Spleen (tissue), 7 donors: ENCODE measurements at regions not wholly inside any gene's neighbourhood (a gene's known extent, or its start where the extent isn't known, plus 50 kb on each side); places are given as distances from the start of the nearest gene placed in this dataset.

ENCODE experiments used
- POLR2AphosphoS5 ChIP-seq, 3 donors: sonication (generic); formaldehyde crosslinking; IDR thresholded peaks; one replicate each; pipeline ENCODE4 v1.5.1; 2017; ENCODE audit warnings: antibody characterized with exemption in 3 of 3
- TF ChIP-seq, protein P1 (sequence below), 11 experiments: fragments of 200-600 bp in 7 of 11; fragments of 450-650 bp in 4 of 11; sonication (generic) in 4 of 11; IDR thresholded peaks in 8 of 11; conservative IDR thresholded peaks in 3 of 11; 1 replicate in 7 of 11; 2 replicates in 4 of 11; pipeline versions ENCODE4 v1.4.0 to v1.8.0; 2016 to 2021; ENCODE audit warnings: antibody characterized with exemption in 11 of 11, inconsistent platforms in 4 of 11, mild to moderate bottlenecking in 1 of 11
- donor health status: DM: no; HTN: no; CAD: no; lungs with moderate emphysema.
- donor health status: DM: no; HTN: no; CAD: no.
- donor health status: DM: no; HTN: no; CAD: no.

DNA sequence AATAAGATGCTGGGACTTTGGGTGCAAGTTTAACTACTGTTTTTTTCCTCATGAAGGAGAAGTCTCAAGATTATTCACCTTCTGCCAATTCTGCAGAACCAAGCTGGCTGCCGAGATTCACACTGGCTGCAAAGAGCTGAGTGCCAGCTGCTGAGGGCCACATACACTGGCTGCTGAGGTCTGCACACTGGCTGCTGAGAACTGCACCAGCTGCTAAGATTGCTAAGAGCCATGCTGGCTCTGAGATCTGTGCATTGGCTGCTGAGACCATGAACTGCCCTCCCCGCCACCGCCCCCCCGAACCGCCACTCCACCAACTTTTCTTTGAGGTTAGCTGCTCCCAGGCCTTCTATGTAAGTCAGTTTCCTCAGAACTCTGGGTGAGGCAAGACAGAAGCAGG lies 330.3 kb downstream of the CBLL2 start:
- TF ChIP-seq, protein P1, sequence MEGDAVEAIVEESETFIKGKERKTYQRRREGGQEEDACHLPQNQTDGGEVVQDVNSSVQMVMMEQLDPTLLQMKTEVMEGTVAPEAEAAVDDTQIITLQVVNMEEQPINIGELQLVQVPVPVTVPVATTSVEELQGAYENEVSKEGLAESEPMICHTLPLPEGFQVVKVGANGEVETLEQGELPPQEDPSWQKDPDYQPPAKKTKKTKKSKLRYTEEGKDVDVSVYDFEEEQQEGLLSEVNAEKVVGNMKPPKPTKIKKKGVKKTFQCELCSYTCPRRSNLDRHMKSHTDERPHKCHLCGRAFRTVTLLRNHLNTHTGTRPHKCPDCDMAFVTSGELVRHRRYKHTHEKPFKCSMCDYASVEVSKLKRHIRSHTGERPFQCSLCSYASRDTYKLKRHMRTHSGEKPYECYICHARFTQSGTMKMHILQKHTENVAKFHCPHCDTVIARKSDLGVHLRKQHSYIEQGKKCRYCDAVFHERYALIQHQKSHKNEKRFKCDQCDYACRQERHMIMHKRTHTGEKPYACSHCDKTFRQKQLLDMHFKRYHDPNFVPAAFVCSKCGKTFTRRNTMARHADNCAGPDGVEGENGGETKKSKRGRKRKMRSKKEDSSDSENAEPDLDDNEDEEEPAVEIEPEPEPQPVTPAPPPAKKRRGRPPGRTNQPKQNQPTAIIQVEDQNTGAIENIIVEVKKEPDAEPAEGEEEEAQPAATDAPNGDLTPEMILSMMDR (IDR thresholded peaks at IDR 0.05 in 8 of 11, conservative IDR thresholded peaks at IDR 0.05 in 3 of 11): no peak
- no peak for TF ChIP-seq POLR2AphosphoS5 (IDR thresholded peaks at IDR 0.05)
